Stimulated activated CD8-positive, alpha-beta memory T cell treated with anti-CD3 and anti-CD28 coated beads, Interleukin-15, amount 100 ng/mL, for 48 hours (primary cell): ENCODE measurements at regions not wholly inside any gene's neighbourhood (a gene's known extent, or its start where the extent isn't known, plus 50 kb on each side); places are given as distances from the start of the nearest gene placed in this dataset.

ENCODE experiments used
- DNase-seq, 2 donors: peaks; one replicate each; pipeline ENCODE4 v3.0.0-alpha.2; 2020; ENCODE audit warnings: low read depth in 2 of 2

- no peak for DNase-seq
Observed at GRCh38 chr10:131849591-131850382, 51.0 kb upstream of the PPP2R2D start.

GRCh38 chr10:131850383-131850870 is 50.4 kb upstream of the PPP2R2D start:
- DNase-seq = no peak
